ENCODE measurements at regions not wholly inside any gene's neighbourhood (a gene's known extent, or its start where the extent isn't known, plus 50 kb on each side); places are given as distances from the start of the nearest gene placed in this dataset.

DNA sequence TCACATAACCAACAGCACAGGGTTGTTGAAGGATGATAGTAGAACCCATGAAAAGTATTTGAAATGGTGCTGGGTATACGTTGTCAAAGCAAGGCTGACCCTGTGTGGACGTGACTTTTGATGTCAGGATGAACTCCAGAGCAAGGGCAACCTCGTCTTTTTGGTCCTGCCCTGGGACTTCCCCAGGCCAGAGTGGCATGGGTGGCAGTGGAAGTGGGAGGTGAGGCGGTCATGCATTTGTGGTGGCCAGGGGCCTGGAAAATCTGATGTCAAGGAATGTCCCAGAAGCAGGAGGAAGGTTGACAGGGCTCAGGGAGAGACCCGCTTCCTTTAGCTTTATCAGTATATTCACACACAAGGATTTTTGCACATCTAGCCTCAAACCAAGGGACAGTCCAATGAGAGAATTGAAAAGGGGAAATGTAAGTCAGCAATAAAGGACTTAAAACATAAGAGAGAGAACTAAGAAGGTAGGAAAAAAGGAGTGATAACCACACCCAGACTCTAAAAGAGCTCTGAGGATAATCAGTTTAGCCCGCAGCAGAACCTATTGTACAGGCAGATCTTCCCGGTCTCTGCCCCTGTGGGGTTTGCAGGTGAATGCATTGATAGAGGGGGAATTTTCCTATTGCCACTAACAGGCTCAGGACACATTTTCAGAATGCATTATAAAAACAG, 98.8 kb upstream of the HDGFL1 start (continued):
- TF ChIP-seq EP300 (IDR thresholded peaks at IDR 0.05; ENCODE audit: borderline replicate concordance in 1 of 2, low read depth in 1 of 2, low read length in 1 of 2) (no peak), FOXJ3 (CRISPR knock-in tag; IDR thresholded peaks at IDR 0.05) (no peak)

DNA sequence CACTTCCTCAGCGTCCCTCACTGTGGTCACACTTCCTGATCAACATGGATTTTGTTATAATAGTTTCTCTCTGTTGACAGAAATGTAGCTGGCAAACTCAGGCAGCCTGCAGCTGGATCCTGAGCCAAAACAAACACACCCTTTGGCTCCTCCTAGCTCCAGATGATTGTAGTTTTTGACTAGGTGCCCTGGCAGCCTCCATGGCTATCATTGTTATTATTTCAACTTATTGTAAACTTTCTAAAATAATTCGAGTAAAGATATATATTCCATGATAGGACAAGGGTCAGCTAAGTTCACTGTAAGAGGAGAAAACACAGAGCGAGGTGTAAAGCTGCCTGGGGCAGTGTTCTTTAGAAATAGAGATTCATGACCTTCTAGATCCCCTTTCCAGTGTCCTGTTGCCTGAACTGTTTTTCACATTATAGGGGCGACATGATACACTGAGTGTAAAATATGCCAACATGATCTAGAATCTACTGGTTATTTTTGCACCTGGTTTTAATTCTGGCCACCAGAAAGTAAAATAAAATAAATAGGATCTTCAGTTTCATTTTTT, 98.2 kb upstream of the HDGFL1 start:
- DNase-seq = peak; percentile 55
- Histone ChIP-seq H3K27me3 (ENCODE audit: insufficient read depth) (no peaks in the 10 kb centered on the region), H3F3A (replicated peaks; ENCODE audit: insufficient read depth) (peaks cover 18% of the 10 kb centered on the region), H4K20me1 (ENCODE audit: insufficient read depth) (no peaks in the 10 kb centered on the region), H3K27ac (ENCODE audit: low read depth in 2 of 2, low read length in 1 of 2) (peak overlapping the region in 1 of 2 experiments; percentile 88; a peak in 2 of 4 replicates), H3K36me3 (replicated peaks in 1 of 2; ENCODE audit: control insufficient read depth in 1 of 2, insufficient read depth in 2 of 2, low read length in 1 of 2) (no peaks in the 10 kb centered on the region), H3K4me2 (peak overlapping the region; percentile 44; the same call in 1 of the 2 replicates), H3K79me2 (ENCODE audit: insufficient read depth) (no peaks in the 10 kb centered on the region), H3K9ac (no peak overlapping the region), H3K9me2 (no peaks in the 10 kb centered on the region), H3K9me3 (no peaks in the 10 kb centered on the region), H3K4me3 (ENCODE audit: low read depth in 2 of 2, low read length in 1 of 2) (no peak overlapping the region), H3K4me1 (ENCODE audit: control insufficient read depth in 1 of 2, insufficient read depth in 2 of 2, low read depth in 1 of 2, low read length in 1 of 2) (peaks cover 13 to 18% of the 10 kb centered on the region in 2 experiments; a peak in 3 of 4 replicates), H2AFZ (ENCODE audit: low read depth) (no peak overlapping the region; the same call in 1 of the 2 replicates)
- ChIA-PET POLR2A (no interaction called here), CTCF (interaction anchor here (1.0 to 1.5 kb wide), 2 partner anchors 45 to 975 kb away, joined by 3 to 4 read pairs; no protein-coding TSS in a partner anchor)
- 12% methylated on average over 4 of the region's 4 CpGs for WGBS (ENCODE audit: low lambda C conversion rate)
- TF ChIP-seq MXI1 (IDR thresholded peaks at IDR 0.05; ENCODE audit: low read depth, low read length) = peak; percentile 32; the same call in 1 of the 2 replicates
- TF ChIP-seq, protein P1, sequence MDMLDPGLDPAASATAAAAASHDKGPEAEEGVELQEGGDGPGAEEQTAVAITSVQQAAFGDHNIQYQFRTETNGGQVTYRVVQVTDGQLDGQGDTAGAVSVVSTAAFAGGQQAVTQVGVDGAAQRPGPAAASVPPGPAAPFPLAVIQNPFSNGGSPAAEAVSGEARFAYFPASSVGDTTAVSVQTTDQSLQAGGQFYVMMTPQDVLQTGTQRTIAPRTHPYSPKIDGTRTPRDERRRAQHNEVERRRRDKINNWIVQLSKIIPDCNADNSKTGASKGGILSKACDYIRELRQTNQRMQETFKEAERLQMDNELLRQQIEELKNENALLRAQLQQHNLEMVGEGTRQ (IDR thresholded peaks at IDR 0.05; ENCODE audit: borderline replicate concordance, low read depth, low read length) = no peak
- TF ChIP-seq, protein P2, sequence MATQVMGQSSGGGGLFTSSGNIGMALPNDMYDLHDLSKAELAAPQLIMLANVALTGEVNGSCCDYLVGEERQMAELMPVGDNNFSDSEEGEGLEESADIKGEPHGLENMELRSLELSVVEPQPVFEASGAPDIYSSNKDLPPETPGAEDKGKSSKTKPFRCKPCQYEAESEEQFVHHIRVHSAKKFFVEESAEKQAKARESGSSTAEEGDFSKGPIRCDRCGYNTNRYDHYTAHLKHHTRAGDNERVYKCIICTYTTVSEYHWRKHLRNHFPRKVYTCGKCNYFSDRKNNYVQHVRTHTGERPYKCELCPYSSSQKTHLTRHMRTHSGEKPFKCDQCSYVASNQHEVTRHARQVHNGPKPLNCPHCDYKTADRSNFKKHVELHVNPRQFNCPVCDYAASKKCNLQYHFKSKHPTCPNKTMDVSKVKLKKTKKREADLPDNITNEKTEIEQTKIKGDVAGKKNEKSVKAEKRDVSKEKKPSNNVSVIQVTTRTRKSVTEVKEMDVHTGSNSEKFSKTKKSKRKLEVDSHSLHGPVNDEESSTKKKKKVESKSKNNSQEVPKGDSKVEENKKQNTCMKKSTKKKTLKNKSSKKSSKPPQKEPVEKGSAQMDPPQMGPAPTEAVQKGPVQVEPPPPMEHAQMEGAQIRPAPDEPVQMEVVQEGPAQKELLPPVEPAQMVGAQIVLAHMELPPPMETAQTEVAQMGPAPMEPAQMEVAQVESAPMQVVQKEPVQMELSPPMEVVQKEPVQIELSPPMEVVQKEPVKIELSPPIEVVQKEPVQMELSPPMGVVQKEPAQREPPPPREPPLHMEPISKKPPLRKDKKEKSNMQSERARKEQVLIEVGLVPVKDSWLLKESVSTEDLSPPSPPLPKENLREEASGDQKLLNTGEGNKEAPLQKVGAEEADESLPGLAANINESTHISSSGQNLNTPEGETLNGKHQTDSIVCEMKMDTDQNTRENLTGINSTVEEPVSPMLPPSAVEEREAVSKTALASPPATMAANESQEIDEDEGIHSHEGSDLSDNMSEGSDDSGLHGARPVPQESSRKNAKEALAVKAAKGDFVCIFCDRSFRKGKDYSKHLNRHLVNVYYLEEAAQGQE (IDR thresholded peaks at IDR 0.05; ENCODE audit: low read depth, low read length) = no peak
- TF ChIP-seq, protein P3, sequence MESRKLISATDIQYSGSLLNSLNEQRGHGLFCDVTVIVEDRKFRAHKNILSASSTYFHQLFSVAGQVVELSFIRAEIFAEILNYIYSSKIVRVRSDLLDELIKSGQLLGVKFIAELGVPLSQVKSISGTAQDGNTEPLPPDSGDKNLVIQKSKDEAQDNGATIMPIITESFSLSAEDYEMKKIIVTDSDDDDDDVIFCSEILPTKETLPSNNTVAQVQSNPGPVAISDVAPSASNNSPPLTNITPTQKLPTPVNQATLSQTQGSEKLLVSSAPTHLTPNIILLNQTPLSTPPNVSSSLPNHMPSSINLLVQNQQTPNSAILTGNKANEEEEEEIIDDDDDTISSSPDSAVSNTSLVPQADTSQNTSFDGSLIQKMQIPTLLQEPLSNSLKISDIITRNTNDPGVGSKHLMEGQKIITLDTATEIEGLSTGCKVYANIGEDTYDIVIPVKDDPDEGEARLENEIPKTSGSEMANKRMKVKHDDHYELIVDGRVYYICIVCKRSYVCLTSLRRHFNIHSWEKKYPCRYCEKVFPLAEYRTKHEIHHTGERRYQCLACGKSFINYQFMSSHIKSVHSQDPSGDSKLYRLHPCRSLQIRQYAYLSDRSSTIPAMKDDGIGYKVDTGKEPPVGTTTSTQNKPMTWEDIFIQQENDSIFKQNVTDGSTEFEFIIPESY (IDR thresholded peaks at IDR 0.05; ENCODE audit: borderline replicate concordance, low read depth) = no peak
- TF ChIP-seq CHD2 (IDR thresholded peaks at IDR 0.05; ENCODE audit: low read length, partially characterized antibody) = no peak
- TF ChIP-seq, protein P4, sequence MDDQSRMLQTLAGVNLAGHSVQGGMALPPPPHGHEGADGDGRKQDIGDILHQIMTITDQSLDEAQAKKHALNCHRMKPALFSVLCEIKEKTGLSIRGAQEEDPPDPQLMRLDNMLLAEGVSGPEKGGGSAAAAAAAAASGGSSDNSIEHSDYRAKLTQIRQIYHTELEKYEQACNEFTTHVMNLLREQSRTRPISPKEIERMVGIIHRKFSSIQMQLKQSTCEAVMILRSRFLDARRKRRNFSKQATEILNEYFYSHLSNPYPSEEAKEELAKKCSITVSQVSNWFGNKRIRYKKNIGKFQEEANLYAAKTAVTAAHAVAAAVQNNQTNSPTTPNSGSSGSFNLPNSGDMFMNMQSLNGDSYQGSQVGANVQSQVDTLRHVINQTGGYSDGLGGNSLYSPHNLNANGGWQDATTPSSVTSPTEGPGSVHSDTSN (IDR thresholded peaks at IDR 0.05) = 0 out of 2 replicates have a peak, but pooled peaks have one; percentile 6
- TF ChIP-seq NFIC (IDR thresholded peaks at IDR 0.05; ENCODE audit: borderline replicate concordance) = peak; percentile 84
- 0 out of 2 replicates have a peak, but pooled peaks have one; percentile 9 for TF ChIP-seq SMC3 (IDR thresholded peaks at IDR 0.05; ENCODE audit: low read depth, low read length)
- TF ChIP-seq, protein P5, sequence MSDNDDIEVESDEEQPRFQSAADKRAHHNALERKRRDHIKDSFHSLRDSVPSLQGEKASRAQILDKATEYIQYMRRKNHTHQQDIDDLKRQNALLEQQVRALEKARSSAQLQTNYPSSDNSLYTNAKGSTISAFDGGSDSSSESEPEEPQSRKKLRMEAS (IDR thresholded peaks at IDR 0.05; ENCODE audit: low read depth) = no peak
- peak; percentile 47 for TF ChIP-seq RAD21 (IDR thresholded peaks at IDR 0.05; ENCODE audit: low read length)
- TF ChIP-seq TEAD4 (IDR thresholded peaks at IDR 0.05; ENCODE audit: borderline replicate concordance, insufficient read depth) = no peak
- TF ChIP-seq, protein P6, sequence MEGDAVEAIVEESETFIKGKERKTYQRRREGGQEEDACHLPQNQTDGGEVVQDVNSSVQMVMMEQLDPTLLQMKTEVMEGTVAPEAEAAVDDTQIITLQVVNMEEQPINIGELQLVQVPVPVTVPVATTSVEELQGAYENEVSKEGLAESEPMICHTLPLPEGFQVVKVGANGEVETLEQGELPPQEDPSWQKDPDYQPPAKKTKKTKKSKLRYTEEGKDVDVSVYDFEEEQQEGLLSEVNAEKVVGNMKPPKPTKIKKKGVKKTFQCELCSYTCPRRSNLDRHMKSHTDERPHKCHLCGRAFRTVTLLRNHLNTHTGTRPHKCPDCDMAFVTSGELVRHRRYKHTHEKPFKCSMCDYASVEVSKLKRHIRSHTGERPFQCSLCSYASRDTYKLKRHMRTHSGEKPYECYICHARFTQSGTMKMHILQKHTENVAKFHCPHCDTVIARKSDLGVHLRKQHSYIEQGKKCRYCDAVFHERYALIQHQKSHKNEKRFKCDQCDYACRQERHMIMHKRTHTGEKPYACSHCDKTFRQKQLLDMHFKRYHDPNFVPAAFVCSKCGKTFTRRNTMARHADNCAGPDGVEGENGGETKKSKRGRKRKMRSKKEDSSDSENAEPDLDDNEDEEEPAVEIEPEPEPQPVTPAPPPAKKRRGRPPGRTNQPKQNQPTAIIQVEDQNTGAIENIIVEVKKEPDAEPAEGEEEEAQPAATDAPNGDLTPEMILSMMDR (IDR thresholded peaks at IDR 0.05) = peak; percentile 26
- TF ChIP-seq TCF12 (IDR thresholded peaks at IDR 0.05) = peak; percentile 57; the same call in 1 of the 2 replicates
- TF ChIP-seq, protein P7, sequence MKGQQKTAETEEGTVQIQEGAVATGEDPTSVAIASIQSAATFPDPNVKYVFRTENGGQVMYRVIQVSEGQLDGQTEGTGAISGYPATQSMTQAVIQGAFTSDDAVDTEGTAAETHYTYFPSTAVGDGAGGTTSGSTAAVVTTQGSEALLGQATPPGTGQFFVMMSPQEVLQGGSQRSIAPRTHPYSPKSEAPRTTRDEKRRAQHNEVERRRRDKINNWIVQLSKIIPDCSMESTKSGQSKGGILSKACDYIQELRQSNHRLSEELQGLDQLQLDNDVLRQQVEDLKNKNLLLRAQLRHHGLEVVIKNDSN (IDR thresholded peaks at IDR 0.05; ENCODE audit: borderline replicate concordance, low read depth) = no peak
- TF ChIP-seq EP300 (IDR thresholded peaks at IDR 0.05; ENCODE audit: borderline replicate concordance in 1 of 2, low read depth in 1 of 2, low read length in 1 of 2) = peak in 1 of 2 experiments; percentile 12; a peak in 1 of 4 replicates
